ENCODE measurements at regions not wholly inside any gene's neighbourhood (a gene's known extent, or its start where the extent isn't known, plus 50 kb on each side); places are given as distances from the start of the nearest gene placed in this dataset.
"Not testable (repeated sequence)": the region's sequence is repeated elsewhere in the genome, so short reads cannot be mapped to it uniquely, and the experiment has no call there.

- no peak overlapping the region for H3K9ac ChIP-seq (ENCODE audit: insufficient read length, low read depth)
- TF ChIP-seq SUZ12 (IDR thresholded peaks at IDR 0.05; ENCODE audit: extremely low read depth, insufficient read depth, insufficient read length) (no peak), ZNF274 (IDR thresholded peaks at IDR 0.05; ENCODE audit: low read depth, low read length) (no peak), YY1 (IDR thresholded peaks at IDR 0.05; ENCODE audit: insufficient read depth, insufficient read length) (no peak)
- no peaks in the 10 kb centered on the region for H3K36me3 ChIP-seq (ENCODE audit: insufficient read depth, insufficient read length, low read length)
- no peak overlapping the region for H3K4me3 ChIP-seq (ENCODE audit: insufficient read length, low read depth)
- no peak for DNase-seq (ENCODE audit: low read depth, low spot score)
- no peaks in the 10 kb centered on the region for H3K4me1 ChIP-seq (ENCODE audit: insufficient read depth, insufficient read length)
- no peaks in the 10 kb centered on the region; the same call in 1 of the 2 replicates for H3K9me3 ChIP-seq (ENCODE audit: insufficient read depth, low read length)
- H3K27me3 ChIP-seq (ENCODE audit: insufficient read depth, insufficient read length): no peaks in the 10 kb centered on the region
Measured at GRCh38 chr1:213535679-213536078, 452.1 kb upstream of the PROX1 start.

GRCh38 chr1:213538251-213538650, 449.5 kb upstream of the PROX1 start:
- Histone ChIP-seq H3K27me3 (ENCODE audit: insufficient read depth, insufficient read length) (no peaks in the 10 kb centered on the region), H3K36me3 (ENCODE audit: insufficient read depth, insufficient read length, low read length) (no peaks in the 10 kb centered on the region), H3K9ac (ENCODE audit: insufficient read length, low read depth) (no peak overlapping the region), H3K4me1 (ENCODE audit: insufficient read depth, insufficient read length) (no peaks in the 10 kb centered on the region), H3K9me3 (ENCODE audit: insufficient read depth, low read length) (no peaks in the 10 kb centered on the region; the same call in 1 of the 2 replicates), H3K4me3 (ENCODE audit: insufficient read length, low read depth) (no peak overlapping the region)
- DNase-seq (ENCODE audit: low read depth, low spot score): no peak
- TF ChIP-seq YY1 (IDR thresholded peaks at IDR 0.05; ENCODE audit: insufficient read depth, insufficient read length) (no peak), SUZ12 (IDR thresholded peaks at IDR 0.05; ENCODE audit: extremely low read depth, insufficient read depth, insufficient read length) (no peak), ZNF274 (IDR thresholded peaks at IDR 0.05; ENCODE audit: low read depth, low read length) (no peak)

GRCh38 chr1:213539464-213539863, 448.3 kb upstream of the PROX1 start:
- H3K36me3 ChIP-seq (ENCODE audit: insufficient read depth, insufficient read length, low read length): no peaks in the 10 kb centered on the region
- H3K27me3 ChIP-seq (ENCODE audit: insufficient read depth, insufficient read length): no peaks in the 10 kb centered on the region
- H3K9me3 ChIP-seq (ENCODE audit: insufficient read depth, low read length): no peaks in the 10 kb centered on the region; the same call in 1 of the 2 replicates
- H3K9ac ChIP-seq (ENCODE audit: insufficient read length, low read depth): no peak overlapping the region
- no peaks in the 10 kb centered on the region for H3K4me1 ChIP-seq (ENCODE audit: insufficient read depth, insufficient read length)
- no peak overlapping the region for H3K4me3 ChIP-seq (ENCODE audit: insufficient read length, low read depth)
- no peak for DNase-seq (ENCODE audit: low read depth, low spot score)
- TF ChIP-seq SUZ12 (IDR thresholded peaks at IDR 0.05; ENCODE audit: extremely low read depth, insufficient read depth, insufficient read length): no peak
- TF ChIP-seq ZNF274 (IDR thresholded peaks at IDR 0.05; ENCODE audit: low read depth, low read length): no peak
- no peak for TF ChIP-seq YY1 (IDR thresholded peaks at IDR 0.05; ENCODE audit: insufficient read depth, insufficient read length)

GRCh38 chr1:213541641-213542040, 446.1 kb upstream of the PROX1 start:
- Histone ChIP-seq H3K36me3 (ENCODE audit: insufficient read depth, insufficient read length, low read length) (no peaks in the 10 kb centered on the region), H3K9ac (ENCODE audit: insufficient read length, low read depth) (no peak overlapping the region), H3K4me1 (ENCODE audit: insufficient read depth, insufficient read length) (no peaks in the 10 kb centered on the region), H3K27me3 (ENCODE audit: insufficient read depth, insufficient read length) (no peaks in the 10 kb centered on the region), H3K9me3 (ENCODE audit: insufficient read depth, low read length) (no peaks in the 10 kb centered on the region), H3K4me3 (ENCODE audit: insufficient read length, low read depth) (no peak overlapping the region)
- DNase-seq (ENCODE audit: low read depth, low spot score): no peak
- no peak for TF ChIP-seq SUZ12 (IDR thresholded peaks at IDR 0.05; ENCODE audit: extremely low read depth, insufficient read depth, insufficient read length)
- TF ChIP-seq ZNF274 (IDR thresholded peaks at IDR 0.05; ENCODE audit: low read depth, low read length): no peak
- TF ChIP-seq YY1 (IDR thresholded peaks at IDR 0.05; ENCODE audit: insufficient read depth, insufficient read length): no peak

GRCh38 chr1:213545181-213545580, 442.6 kb upstream of the PROX1 start:
- not testable (repeated sequence) for H3K4me1 ChIP-seq (ENCODE audit: insufficient read depth, insufficient read length); DNase-seq (ENCODE audit: low read depth, low spot score); H3K27me3 ChIP-seq (ENCODE audit: insufficient read depth, insufficient read length); H3K9me3 ChIP-seq (ENCODE audit: insufficient read depth, low read length); H3K9ac ChIP-seq (ENCODE audit: insufficient read length, low read depth); H3K4me3 ChIP-seq (ENCODE audit: insufficient read length, low read depth); H3K36me3 ChIP-seq (ENCODE audit: insufficient read depth, insufficient read length, low read length)

GRCh38 chr1:213549982-213550381, 437.8 kb upstream of the PROX1 start:
- Histone ChIP-seq H3K27me3 (ENCODE audit: insufficient read depth, insufficient read length) (no peaks in the 10 kb centered on the region), H3K4me1 (ENCODE audit: insufficient read depth, insufficient read length) (no peaks in the 10 kb centered on the region), H3K4me3 (ENCODE audit: insufficient read length, low read depth) (no peak overlapping the region), H3K9me3 (ENCODE audit: insufficient read depth, low read length) (no peaks in the 10 kb centered on the region), H3K9ac (ENCODE audit: insufficient read length, low read depth) (no peak overlapping the region), H3K36me3 (ENCODE audit: insufficient read depth, insufficient read length, low read length) (no peaks in the 10 kb centered on the region)
- TF ChIP-seq SUZ12 (IDR thresholded peaks at IDR 0.05; ENCODE audit: extremely low read depth, insufficient read depth, insufficient read length) (no peak), YY1 (IDR thresholded peaks at IDR 0.05; ENCODE audit: insufficient read depth, insufficient read length) (no peak)
- DNase-seq (ENCODE audit: low read depth, low spot score): no peak

- H3K9me3 ChIP-seq (ENCODE audit: insufficient read depth, low read length): no peaks in the 10 kb centered on the region
- no peak overlapping the region for H3K9ac ChIP-seq (ENCODE audit: insufficient read length, low read depth)
- H3K36me3 ChIP-seq (ENCODE audit: insufficient read depth, insufficient read length, low read length): no peaks in the 10 kb centered on the region
- H3K4me3 ChIP-seq (ENCODE audit: insufficient read length, low read depth): no peak overlapping the region
- H3K27me3 ChIP-seq (ENCODE audit: insufficient read depth, insufficient read length): no peaks in the 10 kb centered on the region
- TF ChIP-seq SUZ12 (IDR thresholded peaks at IDR 0.05; ENCODE audit: extremely low read depth, insufficient read depth, insufficient read length) (no peak), ZNF274 (IDR thresholded peaks at IDR 0.05; ENCODE audit: low read depth, low read length) (no peak), YY1 (IDR thresholded peaks at IDR 0.05; ENCODE audit: insufficient read depth, insufficient read length) (no peak)
- H3K4me1 ChIP-seq (ENCODE audit: insufficient read depth, insufficient read length): no peaks in the 10 kb centered on the region
- no peak for DNase-seq (ENCODE audit: low read depth, low spot score)
Measured at GRCh38 chr1:213550804-213551203, 437.0 kb upstream of the PROX1 start.

- Histone ChIP-seq H3K4me1 (ENCODE audit: insufficient read depth, insufficient read length) (no peaks in the 10 kb centered on the region), H3K36me3 (ENCODE audit: insufficient read depth, insufficient read length, low read length) (no peaks in the 10 kb centered on the region), H3K9me3 (ENCODE audit: insufficient read depth, low read length) (no peaks in the 10 kb centered on the region), H3K9ac (ENCODE audit: insufficient read length, low read depth) (no peak overlapping the region), H3K4me3 (ENCODE audit: insufficient read length, low read depth) (no peak overlapping the region), H3K27me3 (ENCODE audit: insufficient read depth, insufficient read length) (no peaks in the 10 kb centered on the region)
- TF ChIP-seq YY1 (IDR thresholded peaks at IDR 0.05; ENCODE audit: insufficient read depth, insufficient read length): no peak
- no peak for TF ChIP-seq SUZ12 (IDR thresholded peaks at IDR 0.05; ENCODE audit: extremely low read depth, insufficient read depth, insufficient read length)
- no peak for TF ChIP-seq ZNF274 (IDR thresholded peaks at IDR 0.05; ENCODE audit: low read depth, low read length)
- no peak for DNase-seq (ENCODE audit: low read depth, low spot score)
Measured at GRCh38 chr1:213552045-213552444, 435.7 kb upstream of the PROX1 start.
